Body of pancreas (tissue), 4 donors: ENCODE measurements at regions not wholly inside any gene's neighbourhood (a gene's known extent, or its start where the extent isn't known, plus 50 kb on each side); places are given as distances from the start of the nearest gene placed in this dataset.
"Not testable (repeated sequence)": the region's sequence is repeated elsewhere in the genome, so short reads cannot be mapped to it uniquely, and the experiment has no call there.

Experiments
- ATAC-seq: fragments of 150-250 bp; one replicate; pipeline ENCODE4 v1.9.1; 2016
- DNase-seq, 4 donors: peaks; one replicate each; pipeline ENCODE4 v3.0.0-alpha.2; 2019
- H3K27ac ChIP-seq, 4 donors: fragments of 200-600 bp; sonication (generic); 1 replicate in 3 of 4; 2 replicates in 1 of 4; pipeline versions ENCODE4 v1.5.1 to v1.6.1; 2016 to 2019; ENCODE audit warnings: mild to moderate bottlenecking in 1 of 4, mixed read lengths in 1 of 4, moderate library complexity in 1 of 4
- H3K27me3 ChIP-seq, 2 donors: fragments of 200-600 bp; sonication (generic); one replicate each; pipeline ENCODE4 v1.6.0; 2016; ENCODE audit warnings: mild to moderate bottlenecking in 1 of 2
- H3K36me3 ChIP-seq, 2 donors: fragments of 200-600 bp; sonication (generic); replicated peaks in 1 of 2; 2 replicates each; pipeline ENCODE4 v1.5.1; 2016; ENCODE audit warnings: low read depth in 2 of 2; ENCODE audit not compliant: insufficient read depth in 1 of 2
- H3K4me1 ChIP-seq: fragments of 200-600 bp; sonication (generic); one replicate; pipeline ENCODE4 v1.6.0; 2016
- H3K4me3 ChIP-seq, 2 donors: fragments of 200-600 bp; sonication (generic); 1 replicate in 1 of 2; 2 replicates in 1 of 2; pipeline ENCODE4 v1.5.1; 2016 to 2019
- H3K9me3 ChIP-seq, 3 donors: fragments of 200-600 bp; sonication (generic); 1 replicate in 2 of 3; 2 replicates in 1 of 3; pipeline ENCODE4 v1.5.1; 2016
- POLR2A ChIP-seq, 3 donors: fragments of 450-650 bp; IDR thresholded peaks; one replicate each; pipeline ENCODE4 v1.6.1; 2016; ENCODE audit warnings: antibody characterized with exemption in 3 of 3, mild to moderate bottlenecking in 2 of 3
- WGBS, 2 donors: methylation state at CpG; one replicate each; pipeline ENCODE4 v1.1.5; 2017; 5-methylcytosine and 5-hydroxymethylcytosine counted together
- intact Hi-C: fragments of 100-400 bp; cut with DNase I; formaldehyde crosslinking; loops from one replicate; pipeline ENCODE4 v1.15.1; 2023
- TF ChIP-seq, protein P1 (sequence below), 7 experiments: fragments of 450-650 bp in 4 of 7; fragments of 200-600 bp in 3 of 7; sonication (generic) in 3 of 7; IDR thresholded peaks; one replicate each; pipeline ENCODE4 v1.5.1; 2016 to 2019; ENCODE audit warnings: antibody characterized with exemption in 7 of 7

DNA sequence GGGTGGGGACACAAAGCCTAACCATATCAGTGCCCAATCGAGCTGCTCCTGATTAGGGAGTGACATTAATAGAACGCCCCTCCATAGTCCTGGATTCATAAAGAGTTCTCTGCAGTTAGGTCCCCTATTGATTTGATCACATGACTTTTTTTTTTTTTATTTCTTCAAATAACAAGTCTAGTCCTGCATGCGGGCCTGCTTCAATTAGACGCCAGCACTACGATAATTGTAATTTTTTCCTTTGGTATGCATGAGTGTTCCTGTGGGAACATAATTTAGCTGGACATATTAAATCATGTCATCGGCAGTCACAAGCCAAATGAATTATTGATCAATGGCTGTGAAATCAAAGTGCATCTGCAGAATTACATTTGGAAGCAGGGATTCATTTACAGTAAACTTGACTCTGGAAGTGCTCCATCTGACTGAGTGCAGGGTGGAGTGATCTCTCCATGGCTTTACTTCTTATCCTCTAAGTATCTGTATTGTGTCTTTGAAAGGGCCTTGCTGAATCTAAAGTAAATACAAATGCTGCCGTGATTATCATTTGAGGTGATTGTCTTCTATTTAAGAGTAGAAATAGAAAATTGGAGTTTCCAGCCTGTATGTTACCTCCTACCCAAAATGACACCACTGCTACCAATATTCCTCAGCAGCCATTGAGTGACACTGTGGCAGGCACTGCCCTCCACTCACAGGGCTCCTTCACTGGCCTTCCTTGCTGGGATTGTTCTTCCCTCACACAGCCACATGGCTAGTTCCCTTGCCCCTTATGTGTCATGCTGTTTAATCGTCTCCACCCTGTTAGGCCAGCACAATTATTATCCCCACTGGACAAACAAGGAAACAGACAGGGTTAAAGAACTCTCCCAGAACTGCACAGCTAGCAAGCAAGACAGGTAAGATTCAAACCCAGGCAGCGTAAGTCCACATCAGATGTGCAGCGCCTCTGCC lies 337.4 kb upstream of the ID2 start:
- intact Hi-C loops, result no loop called here

GRCh38 chr2:8345200-8345599 lies 336.7 kb upstream of the ID2 start:
- ATAC-seq (no peak), DNase-seq (no peak)
- no peaks in the 10 kb centered on the region for H3K36me3 ChIP-seq
- H3K27me3 ChIP-seq, result no peaks in the 10 kb centered on the region
- H3K4me3 ChIP-seq, result no peak overlapping the region
- H3K9me3 ChIP-seq, result no peaks in the 10 kb centered on the region
- no peaks in the 10 kb centered on the region for H3K4me1 ChIP-seq
- intact Hi-C loops, result no loop called here
- H3K27ac ChIP-seq, result no peak overlapping the region
- WGBS, 2 donors, result 90 to 91% methylated on average over 5 of the region's 5 CpGs
- TF ChIP-seq, protein P1, sequence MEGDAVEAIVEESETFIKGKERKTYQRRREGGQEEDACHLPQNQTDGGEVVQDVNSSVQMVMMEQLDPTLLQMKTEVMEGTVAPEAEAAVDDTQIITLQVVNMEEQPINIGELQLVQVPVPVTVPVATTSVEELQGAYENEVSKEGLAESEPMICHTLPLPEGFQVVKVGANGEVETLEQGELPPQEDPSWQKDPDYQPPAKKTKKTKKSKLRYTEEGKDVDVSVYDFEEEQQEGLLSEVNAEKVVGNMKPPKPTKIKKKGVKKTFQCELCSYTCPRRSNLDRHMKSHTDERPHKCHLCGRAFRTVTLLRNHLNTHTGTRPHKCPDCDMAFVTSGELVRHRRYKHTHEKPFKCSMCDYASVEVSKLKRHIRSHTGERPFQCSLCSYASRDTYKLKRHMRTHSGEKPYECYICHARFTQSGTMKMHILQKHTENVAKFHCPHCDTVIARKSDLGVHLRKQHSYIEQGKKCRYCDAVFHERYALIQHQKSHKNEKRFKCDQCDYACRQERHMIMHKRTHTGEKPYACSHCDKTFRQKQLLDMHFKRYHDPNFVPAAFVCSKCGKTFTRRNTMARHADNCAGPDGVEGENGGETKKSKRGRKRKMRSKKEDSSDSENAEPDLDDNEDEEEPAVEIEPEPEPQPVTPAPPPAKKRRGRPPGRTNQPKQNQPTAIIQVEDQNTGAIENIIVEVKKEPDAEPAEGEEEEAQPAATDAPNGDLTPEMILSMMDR (IDR thresholded peaks at IDR 0.05), result no peak
- no peak for TF ChIP-seq POLR2A (IDR thresholded peaks at IDR 0.05)

More for the DNA sequence above, 337.4 kb upstream of the ID2 start:
- no peaks in the 10 kb centered on the region for H3K27me3 ChIP-seq
- no peak overlapping the region for H3K4me3 ChIP-seq
- no peak for TF ChIP-seq POLR2A (IDR thresholded peaks at IDR 0.05)
- TF ChIP-seq, protein P1 (IDR thresholded peaks at IDR 0.05), result no peak
- DNase-seq (no peak), ATAC-seq (no peak)
- no peaks in the 10 kb centered on the region for H3K4me1 ChIP-seq
- H3K9me3 ChIP-seq, result no peaks in the 10 kb centered on the region
- no peaks in the 10 kb centered on the region for H3K36me3 ChIP-seq
- no peak overlapping the region for H3K27ac ChIP-seq
- WGBS, 2 donors, result 88% methylated on average over 10 of the region's 10 CpGs

GRCh38 chr2:8346208-8346607 lies 335.6 kb upstream of the ID2 start:
- no peaks in the 10 kb centered on the region for H3K27me3 ChIP-seq
- H3K4me3 ChIP-seq, result no peak overlapping the region
- TF ChIP-seq, protein P1 (IDR thresholded peaks at IDR 0.05), result no peak
- TF ChIP-seq POLR2A (IDR thresholded peaks at IDR 0.05), result no peak
- 82 to 89% methylated on average over 7 of the region's 7 CpGs for WGBS, 2 donors
- H3K27ac ChIP-seq, result no peak overlapping the region
- ATAC-seq (no peak), DNase-seq (no peak)
- intact Hi-C loops, result no loop called here
- H3K36me3 ChIP-seq, result no peaks in the 10 kb centered on the region
- H3K4me1 ChIP-seq, result no peaks in the 10 kb centered on the region
- H3K9me3 ChIP-seq, result no peaks in the 10 kb centered on the region

GRCh38 chr2:8346706-8347430 lies 335.0 kb upstream of the ID2 start:
- intact Hi-C loops, result no loop called here
- no peaks in the 10 kb centered on the region for H3K27me3 ChIP-seq
- no peak overlapping the region for H3K4me3 ChIP-seq
- no peak for DNase-seq
- no peaks in the 10 kb centered on the region for H3K36me3 ChIP-seq
- WGBS, 2 donors, result 84 to 85% methylated on average over 5 of the region's 5 CpGs
- H3K27ac ChIP-seq, result no peak overlapping the region
- no peaks in the 10 kb centered on the region for H3K4me1 ChIP-seq
- ATAC-seq, result no peak
- TF ChIP-seq, protein P1 (IDR thresholded peaks at IDR 0.05), result no peak
- TF ChIP-seq POLR2A (IDR thresholded peaks at IDR 0.05), result no peak
- H3K9me3 ChIP-seq, result no peaks in the 10 kb centered on the region

DNA sequence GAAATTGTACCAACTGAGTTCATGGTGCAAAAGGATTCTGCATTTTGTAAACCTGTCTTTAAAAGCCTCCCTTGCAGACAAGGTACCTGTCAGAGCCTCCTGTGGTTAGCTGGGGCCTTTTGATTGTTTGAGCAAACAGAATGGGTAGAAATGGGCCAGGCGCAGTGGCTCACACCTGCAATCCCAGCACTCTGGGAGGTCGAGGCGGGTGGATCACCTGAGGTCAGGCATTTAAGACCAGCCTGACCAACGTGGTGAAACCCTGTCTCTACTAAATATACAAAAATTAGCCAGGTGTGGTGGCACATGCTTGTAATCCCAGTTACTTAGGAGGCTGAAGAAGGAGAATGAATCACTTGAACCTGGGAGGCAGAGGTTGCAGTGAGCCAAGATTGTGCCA lies 332.9 kb upstream of the ID2 start:
- WGBS, 2 donors, result 58 to 68% methylated on average over 4 of the region's 4 CpGs
- ATAC-seq, DNase-seq: not testable (repeated sequence)

More for the DNA sequence above, 332.9 kb upstream of the ID2 start:
- H3K36me3 ChIP-seq, H3K4me1 ChIP-seq, H3K27ac ChIP-seq, H3K4me3 ChIP-seq, H3K9me3 ChIP-seq, intact Hi-C loops, H3K27me3 ChIP-seq: not testable (repeated sequence)
